A673 (cell line): ENCODE measurements at regions not wholly inside any gene's neighbourhood (a gene's known extent, or its start where the extent isn't known, plus 50 kb on each side); places are given as distances from the start of the nearest gene placed in this dataset.

Source experiments
- BruUV-seq: library from RNA; stranded (reverse); fragments of 400-500 nt; replicated peaks from 2 replicates; lab custom pipeline; 2021; lab: Mats Ljungman, UMichigan
- CTCF ChIA-PET: fragments of 300-600 bp; sonication (Branson Sonifier 250); formaldehyde crosslinking; loops from one replicate; lab custom pipeline; 2022; ENCODE audit warnings: antibody characterized with exemption; lab: Charles Lee
- POLR2A ChIA-PET: fragments of 300-600 bp; sonication (Branson Sonifier 250); formaldehyde crosslinking; loops from one replicate; lab custom pipeline; 2022; ENCODE audit warnings: antibody characterized with exemption; ENCODE audit not compliant: low non-redundant PET; lab: Charles Lee
- DNase-seq: peaks from one replicate; pipeline ENCODE4 v3.0.0-alpha.2; 2015; ENCODE audit warnings: low spot score
- H3K27ac ChIP-seq: fragments of 200-600 bp; sonication (generic); 2 replicates; pipeline ENCODE4 v1.5.1; 2016; ENCODE audit warnings: mixed run types, low read depth, mild to moderate bottlenecking, mixed read lengths, antibody characterized with exemption, low read length; ENCODE audit not compliant: poor library complexity, severe bottlenecking
- H3K27me3 ChIP-seq: fragments of 200-600 bp; sonication (generic); replicated peaks from 2 replicates; pipeline ENCODE4 v1.6.1; 2017; ENCODE audit warnings: mixed run types, low read depth, mild to moderate bottlenecking, mixed read lengths, antibody characterized with exemption, low read length; ENCODE audit not compliant: insufficient read depth, poor library complexity
- H3K36me3 ChIP-seq: fragments of 200-600 bp; sonication (generic); 2 replicates; pipeline ENCODE4 v1.6.1; 2016; ENCODE audit warnings: mixed run types, mild to moderate bottlenecking, mixed read lengths, antibody characterized with exemption, low read length; ENCODE audit not compliant: insufficient read depth, poor library complexity, severe bottlenecking
- H3K4me1 ChIP-seq: fragments of 200-600 bp; sonication (generic); 2 replicates; pipeline ENCODE4 v1.6.1; 2017; ENCODE audit warnings: mixed run types, mild to moderate bottlenecking, mixed read lengths, antibody characterized with exemption, low read length; ENCODE audit not compliant: insufficient read depth, poor library complexity, severe bottlenecking
- H3K4me3 ChIP-seq: fragments of 200-600 bp; sonication (generic); 2 replicates; pipeline ENCODE4 v1.5.1; 2016; ENCODE audit warnings: low read depth, mixed run types, mild to moderate bottlenecking, mixed read lengths, low read length; ENCODE audit not compliant: poor library complexity, severe bottlenecking
- H3K9me3 ChIP-seq: fragments of 200-600 bp; sonication (generic); 2 replicates; pipeline ENCODE4 v1.6.1; 2016; ENCODE audit warnings: mixed run types, low read depth, mild to moderate bottlenecking, mixed read lengths, antibody characterized with exemption, low read length; ENCODE audit not compliant: poor library complexity, severe bottlenecking
- CTCF ChIP-seq: fragments of 300-800, 200-600 bp; sonication (generic); conservative IDR thresholded peaks from 2 replicates; pipeline ENCODE4 v1.5.1; 2017; ENCODE audit warnings: low read depth, mild to moderate bottlenecking, antibody characterized with exemption, low read length, moderate library complexity, mixed read lengths
- EZH2 ChIP-seq: fragments of 200-600 bp; sonication (generic); IDR thresholded peaks from 2 replicates; pipeline ENCODE4 v1.6.1; 2017; ENCODE audit warnings: borderline replicate concordance, low read depth, mild to moderate bottlenecking, mixed read lengths, antibody characterized with exemption, low read length; ENCODE audit not compliant: poor library complexity, severe bottlenecking
- intact Hi-C: fragments of 100-400 bp; cut with micrococcal nuclease; formaldehyde crosslinking; loops from one replicate; pipeline ENCODE4 v1.10.0; 2022; ENCODE audit not compliant: unreplicated experiment

GRCh38 chr3:103829723-103830326 is 1395.0 kb downstream of the ZPLD1 start:
- POLR2A ChIA-PET, result no interaction called here
- BruUV-seq, result no TSS peak
- Histone ChIP-seq H3K4me1 (no peaks in the 10 kb centered on the region), H3K4me3 (no peak overlapping the region), H3K27ac (no peak overlapping the region), H3K36me3 (no peaks in the 10 kb centered on the region), H3K27me3 (no peaks in the 10 kb centered on the region), H3K9me3 (peaks cover 4% of the 10 kb centered on the region)
- no peak for DNase-seq
- intact Hi-C loops, result no loop called here
- no peak for TF ChIP-seq EZH2
- no peak for TF ChIP-seq CTCF
- CTCF ChIA-PET, result no interaction called here

- Histone ChIP-seq H3K4me3 (no peak overlapping the region), H3K9me3 (no peaks in the 10 kb centered on the region), H3K27me3 (no peaks in the 10 kb centered on the region), H3K27ac (no peak overlapping the region), H3K36me3 (no peaks in the 10 kb centered on the region), H3K4me1 (no peaks in the 10 kb centered on the region)
- CTCF ChIA-PET, result no interaction called here
- BruUV-seq, result no TSS peak
- POLR2A ChIA-PET, result no interaction called here
- no peak for DNase-seq
- intact Hi-C loops, result no loop called here
- TF ChIP-seq CTCF (no peak), EZH2 (no peak)
Measured at GRCh38 chr3:103847081-103848062, 1412.6 kb downstream of the ZPLD1 start.

- TF ChIP-seq EZH2 (no peak), CTCF (no peak)
- no peak overlapping the region for H3K4me3 ChIP-seq
- no TSS peak for BruUV-seq
- CTCF ChIA-PET, result no interaction called here
- H3K9me3 ChIP-seq, result no peaks in the 10 kb centered on the region
- no peak overlapping the region for H3K27ac ChIP-seq
- no peaks in the 10 kb centered on the region for H3K36me3 ChIP-seq
- DNase-seq, result no peak
- POLR2A ChIA-PET, result no interaction called here
- H3K4me1 ChIP-seq, result no peaks in the 10 kb centered on the region
- intact Hi-C loops, result no loop called here
- H3K27me3 ChIP-seq, result no peaks in the 10 kb centered on the region
Measured at GRCh38 chr3:103851793-103852192, 1417.0 kb downstream of the ZPLD1 start.
